ENCODE measurements at regions not wholly inside any gene's neighbourhood (a gene's known extent, or its start where the extent isn't known, plus 50 kb on each side); places are given as distances from the start of the nearest gene placed in this dataset.
"Not testable (repeated sequence)": the region's sequence is repeated elsewhere in the genome, so short reads cannot be mapped to it uniquely, and the experiment has no call there.

GRCh38 chr18:34529358-34530335, 180.5 kb upstream of the DTNA start:
- no peaks in the 10 kb centered on the region for H3K27me3 Mint-ChIP-seq
- no peaks in the 10 kb centered on the region for H3K4me1 Mint-ChIP-seq
- POLR2A ChIA-PET, result no interaction called here
- H3K27ac Mint-ChIP-seq, result no peak overlapping the region
- no peak overlapping the region for H3K4me3 Mint-ChIP-seq
- CTCF ChIA-PET, result no interaction called here
- no peaks in the 10 kb centered on the region for H3K9me3 Mint-ChIP-seq
- H3K36me3 Mint-ChIP-seq (ENCODE audit: low read depth), result no peaks in the 10 kb centered on the region
- DNase-seq, result no peak

- DNase-seq, result no peak
- POLR2A ChIA-PET, result no interaction called here
- CTCF ChIA-PET, result no interaction called here
- Mint-ChIP-seq H3K4me3 (no peak overlapping the region), H3K27me3 (no peaks in the 10 kb centered on the region), H3K9me3 (no peaks in the 10 kb centered on the region), H3K36me3 (ENCODE audit: low read depth) (no peaks in the 10 kb centered on the region), H3K27ac (no peak overlapping the region), H3K4me1 (no peaks in the 10 kb centered on the region)
Measured at GRCh38 chr18:34531110-34531509, 179.0 kb upstream of the DTNA start.

GRCh38 chr18:34534642-34535041, 175.5 kb upstream of the DTNA start:
- POLR2A ChIA-PET; H3K4me3 Mint-ChIP-seq; H3K9me3 Mint-ChIP-seq; H3K27ac Mint-ChIP-seq; H3K36me3 Mint-ChIP-seq (ENCODE audit: low read depth); CTCF ChIA-PET; H3K27me3 Mint-ChIP-seq; DNase-seq; H3K4me1 Mint-ChIP-seq: not testable (repeated sequence)

GRCh38 chr18:34540897-34541296, 169.2 kb upstream of the DTNA start:
- no peak for DNase-seq
- no peaks in the 10 kb centered on the region for H3K36me3 Mint-ChIP-seq (ENCODE audit: low read depth)
- CTCF ChIA-PET, result no interaction called here
- POLR2A ChIA-PET, result no interaction called here
- H3K27me3 Mint-ChIP-seq, result no peaks in the 10 kb centered on the region
- no peaks in the 10 kb centered on the region for H3K4me1 Mint-ChIP-seq
- no peaks in the 10 kb centered on the region for H3K9me3 Mint-ChIP-seq
- no peak overlapping the region for H3K27ac Mint-ChIP-seq
- no peak overlapping the region for H3K4me3 Mint-ChIP-seq

GRCh38 chr18:34542625-34543024, 167.5 kb upstream of the DTNA start:
- CTCF ChIA-PET, result no interaction called here
- Mint-ChIP-seq H3K27ac (no peak overlapping the region), H3K27me3 (no peaks in the 10 kb centered on the region), H3K4me1 (no peaks in the 10 kb centered on the region), H3K4me3 (no peak overlapping the region), H3K9me3 (no peaks in the 10 kb centered on the region), H3K36me3 (ENCODE audit: low read depth) (no peaks in the 10 kb centered on the region)
- no peak for DNase-seq
- POLR2A ChIA-PET, result no interaction called here

GRCh38 chr18:34543356-34543755, 166.7 kb upstream of the DTNA start:
- DNase-seq, result no peak
- no peaks in the 10 kb centered on the region for H3K27me3 Mint-ChIP-seq

GRCh38 chr18:34543945-34544344, 166.2 kb upstream of the DTNA start:
- CTCF ChIA-PET, result no interaction called here
- no peaks in the 10 kb centered on the region for H3K4me1 Mint-ChIP-seq
- POLR2A ChIA-PET, result no interaction called here
- DNase-seq, result no peak
- H3K27me3 Mint-ChIP-seq, result no peaks in the 10 kb centered on the region
- H3K4me3 Mint-ChIP-seq, result no peak overlapping the region
- no peak overlapping the region for H3K27ac Mint-ChIP-seq
- no peaks in the 10 kb centered on the region for H3K36me3 Mint-ChIP-seq (ENCODE audit: low read depth)
- H3K9me3 Mint-ChIP-seq, result no peaks in the 10 kb centered on the region

More at GRCh38 chr18:34543356-34543755, 166.7 kb upstream of the DTNA start:
- H3K4me1 Mint-ChIP-seq, result no peaks in the 10 kb centered on the region
- CTCF ChIA-PET, result no interaction called here
- POLR2A ChIA-PET, result no interaction called here
- H3K9me3 Mint-ChIP-seq, result no peaks in the 10 kb centered on the region
- no peaks in the 10 kb centered on the region for H3K36me3 Mint-ChIP-seq (ENCODE audit: low read depth)
- H3K4me3 Mint-ChIP-seq, result no peak overlapping the region
- no peak overlapping the region for H3K27ac Mint-ChIP-seq

- Mint-ChIP-seq H3K9me3 (no peaks in the 10 kb centered on the region), H3K4me3 (no peak overlapping the region), H3K27ac (no peak overlapping the region), H3K27me3 (no peaks in the 10 kb centered on the region), H3K36me3 (ENCODE audit: low read depth) (no peaks in the 10 kb centered on the region), H3K4me1 (no peaks in the 10 kb centered on the region)
- CTCF ChIA-PET, result no interaction called here
- DNase-seq, result no peak
- POLR2A ChIA-PET, result no interaction called here
Measured at GRCh38 chr18:34544930-34545329, 165.2 kb upstream of the DTNA start.

- POLR2A ChIA-PET, result no interaction called here
- no peaks in the 10 kb centered on the region for H3K4me1 Mint-ChIP-seq
- H3K4me3 Mint-ChIP-seq, result no peak overlapping the region
- no peak for DNase-seq
- no peaks in the 10 kb centered on the region for H3K27me3 Mint-ChIP-seq
- CTCF ChIA-PET, result no interaction called here
- H3K27ac Mint-ChIP-seq, result no peak overlapping the region
- H3K36me3 Mint-ChIP-seq (ENCODE audit: low read depth), result no peaks in the 10 kb centered on the region
- H3K9me3 Mint-ChIP-seq, result no peaks in the 10 kb centered on the region
Measured at GRCh38 chr18:34548120-34548972, 161.8 kb upstream of the DTNA start.

GRCh38 chr18:34548973-34549294, 161.2 kb upstream of the DTNA start:
- Mint-ChIP-seq H3K27me3 (no peaks in the 10 kb centered on the region), H3K27ac (no peak overlapping the region), H3K9me3 (no peaks in the 10 kb centered on the region), H3K36me3 (ENCODE audit: low read depth) (no peaks in the 10 kb centered on the region), H3K4me3 (no peak overlapping the region), H3K4me1 (no peaks in the 10 kb centered on the region)
- POLR2A ChIA-PET, result no interaction called here
- CTCF ChIA-PET, result no interaction called here
- no peak for DNase-seq

GRCh38 chr18:34549367-34549766, 160.7 kb upstream of the DTNA start:
- Mint-ChIP-seq H3K4me1 (no peaks in the 10 kb centered on the region), H3K27me3 (no peaks in the 10 kb centered on the region), H3K36me3 (ENCODE audit: low read depth) (no peaks in the 10 kb centered on the region), H3K4me3 (no peak overlapping the region), H3K9me3 (no peaks in the 10 kb centered on the region), H3K27ac (no peak overlapping the region)
- CTCF ChIA-PET, result no interaction called here
- POLR2A ChIA-PET, result no interaction called here
- DNase-seq, result no peak

- Mint-ChIP-seq H3K27ac (no peak overlapping the region), H3K36me3 (ENCODE audit: low read depth) (no peaks in the 10 kb centered on the region), H3K27me3 (no peaks in the 10 kb centered on the region), H3K4me3 (no peak overlapping the region), H3K4me1 (no peaks in the 10 kb centered on the region), H3K9me3 (no peaks in the 10 kb centered on the region)
- CTCF ChIA-PET, result no interaction called here
- POLR2A ChIA-PET, result no interaction called here
- no peak for DNase-seq
Measured at GRCh38 chr18:34550156-34550555, 159.9 kb upstream of the DTNA start.

GRCh38 chr18:34550902-34551301, 159.2 kb upstream of the DTNA start:
- CTCF ChIA-PET, result no interaction called here
- no peak overlapping the region for H3K4me3 Mint-ChIP-seq
- no peaks in the 10 kb centered on the region for H3K36me3 Mint-ChIP-seq (ENCODE audit: low read depth)
- H3K9me3 Mint-ChIP-seq, result no peaks in the 10 kb centered on the region
- no peaks in the 10 kb centered on the region for H3K4me1 Mint-ChIP-seq
- DNase-seq, result no peak
- POLR2A ChIA-PET, result no interaction called here
- no peaks in the 10 kb centered on the region for H3K27me3 Mint-ChIP-seq
- no peak overlapping the region for H3K27ac Mint-ChIP-seq

GRCh38 chr18:34551824-34552223, 158.3 kb upstream of the DTNA start:
- CTCF ChIA-PET, result no interaction called here

More at GRCh38 chr18:34551824-34552223, 158.3 kb upstream of the DTNA start:
- Mint-ChIP-seq H3K9me3 (no peaks in the 10 kb centered on the region), H3K27ac (no peak overlapping the region), H3K4me3 (no peak overlapping the region), H3K4me1 (no peaks in the 10 kb centered on the region), H3K36me3 (ENCODE audit: low read depth) (no peaks in the 10 kb centered on the region), H3K27me3 (no peaks in the 10 kb centered on the region)
- DNase-seq, result no peak
- POLR2A ChIA-PET, result no interaction called here

All from activated CD4-positive, alpha-beta T cell treated with anti-CD3 and anti-CD28 coated beads, Interleukin-2, amount 10 ng/mL, durations not matched to agents 7 days and 5 days (primary cell).